B cell (primary cell): ENCODE measurements at regions not wholly inside any gene's neighbourhood (a gene's known extent, or its start where the extent isn't known, plus 50 kb on each side); places are given as distances from the start of the nearest gene placed in this dataset.

Source experiments
- CTCF ChIP-seq: fragments of 200-600 bp; IDR thresholded peaks from one replicate; pipeline ENCODE4 v1.8.0; 2022; ENCODE audit warnings: antibody characterized with exemption, mild to moderate bottlenecking
- EZH2 ChIP-seq: IDR thresholded peaks from 2 replicates; pipeline ENCODE4 v1.6.1; 2012; ENCODE audit warnings: borderline replicate concordance, low read depth, mild to moderate bottlenecking, moderate library complexity, low read length; ENCODE audit not compliant: insufficient read depth, poor library complexity, severe bottlenecking

GRCh38 chr12:34296143-34297041 lies 274.1 kb downstream of the ALG10 start:
- TF ChIP-seq CTCF (no peak), EZH2 (no peak)
